Fibroblast of the aortic adventitia (primary cell): ENCODE measurements at regions not wholly inside any gene's neighbourhood (a gene's known extent, or its start where the extent isn't known, plus 50 kb on each side); places are given as distances from the start of the nearest gene placed in this dataset.
A peak's percentile ranks its signal among the peaks of the same experiment; 100 is the strongest.

ENCODE experiments used
- DNase-seq: peaks from one replicate; pipeline ENCODE4 v3.0.0-alpha.2; 2010; ENCODE audit warnings: low read depth
- H3K4me3 ChIP-seq: 2 replicates; pipeline ENCODE4 v1.5.1; 2011; ENCODE audit warnings: low read depth, mild to moderate bottlenecking, control low read depth, low read length, moderate library complexity
- CTCF ChIP-seq: IDR thresholded peaks from 2 replicates; pipeline ENCODE4 v1.5.1; 2011; ENCODE audit warnings: mild to moderate bottlenecking, low read length, control low read depth, inconsistent platforms; ENCODE audit not compliant: insufficient read depth

GRCh38 chr5:97714424-97714823 lies 531.4 kb upstream of the RIOK2 start:
- H3K4me3 ChIP-seq, result no peak overlapping the region
- DNase-seq, result no peak
- TF ChIP-seq CTCF, result no peak

GRCh38 chr5:97726106-97726505 lies 543.1 kb upstream of the RIOK2 start:
- TF ChIP-seq CTCF, result peak; percentile 21
- no peak overlapping the region for H3K4me3 ChIP-seq
- no peak for DNase-seq

- H3K4me3 ChIP-seq, result no peak overlapping the region
- no peak for DNase-seq
- TF ChIP-seq CTCF, result no peak
Observed at GRCh38 chr5:97728920-97729319, 545.9 kb upstream of the RIOK2 start.

GRCh38 chr5:97729938-97730337 lies 546.9 kb upstream of the RIOK2 start:
- no peak for TF ChIP-seq CTCF
- no peak overlapping the region for H3K4me3 ChIP-seq
- DNase-seq, result no peak

GRCh38 chr5:97735209-97735608 lies 552.2 kb upstream of the RIOK2 start:
- no peak overlapping the region for H3K4me3 ChIP-seq
- no peak for TF ChIP-seq CTCF
- DNase-seq, result peak; percentile 86

GRCh38 chr5:97737608-97738007 lies 554.6 kb upstream of the RIOK2 start:
- H3K4me3 ChIP-seq, result no peak overlapping the region
- no peak for TF ChIP-seq CTCF
- DNase-seq, result no peak

- H3K4me3 ChIP-seq, result no peak overlapping the region
- no peak for TF ChIP-seq CTCF
- DNase-seq, result no peak
Observed at GRCh38 chr5:97745817-97746216, 562.8 kb upstream of the RIOK2 start.
